ENCODE measurements at regions not wholly inside any gene's neighbourhood (a gene's known extent, or its start where the extent isn't known, plus 50 kb on each side); places are given as distances from the start of the nearest gene placed in this dataset.
A peak's percentile ranks its signal among the peaks of the same experiment; 100 is the strongest.

- no peak for DNase-seq
These were observed 368.4 kb upstream of the ITGA1 start for GRCh38 chr5:52419357-52419756.

GRCh38 chr5:52427615-52428014 lies 360.1 kb upstream of the ITGA1 start:
- no peak for DNase-seq

GRCh38 chr5:52428977-52429489 lies 358.7 kb upstream of the ITGA1 start:
- no peak for DNase-seq

- no peak for DNase-seq
These were observed 345.9 kb upstream of the ITGA1 start for GRCh38 chr5:52441768-52442167.

GRCh38 chr5:52443187-52443586 lies 344.5 kb upstream of the ITGA1 start:
- no peak for DNase-seq

GRCh38 chr5:52448111-52448510 lies 339.6 kb upstream of the ITGA1 start:
- DNase-seq, result no peak

- no peak for DNase-seq
These were observed 338.2 kb upstream of the ITGA1 start for GRCh38 chr5:52449516-52449915.

- DNase-seq, result no peak
These were observed 335.6 kb upstream of the ITGA1 start for GRCh38 chr5:52452098-52452497.

- DNase-seq, result no peak
These were observed 334.5 kb upstream of the ITGA1 start for GRCh38 chr5:52453176-52453575.

- no peak for DNase-seq
These were observed 331.8 kb upstream of the ITGA1 start for GRCh38 chr5:52455920-52456319.

GRCh38 chr5:52457810-52458209 lies 329.9 kb upstream of the ITGA1 start:
- no peak for DNase-seq

GRCh38 chr5:52466113-52466512 lies 321.6 kb upstream of the ITGA1 start:
- no peak for DNase-seq

- no peak for DNase-seq
These were observed 320.8 kb upstream of the ITGA1 start for GRCh38 chr5:52466749-52467520.

GRCh38 chr5:52468976-52469375 lies 318.7 kb upstream of the ITGA1 start:
- no peak for DNase-seq

GRCh38 chr5:52469420-52469819 lies 318.3 kb upstream of the ITGA1 start:
- DNase-seq, result no peak

GRCh38 chr5:52469835-52470234 lies 317.9 kb upstream of the ITGA1 start:
- DNase-seq, result no peak

GRCh38 chr5:52476346-52476745 lies 311.4 kb upstream of the ITGA1 start:
- no peak for DNase-seq

- DNase-seq, result no peak
These were observed 306.5 kb upstream of the ITGA1 start for GRCh38 chr5:52481201-52481600.

- DNase-seq, result no peak
These were observed 305.9 kb upstream of the ITGA1 start for GRCh38 chr5:52481851-52482250.

- peak; percentile 97 for DNase-seq
These were observed 296.5 kb upstream of the ITGA1 start for GRCh38 chr5:52491071-52491787.

GRCh38 chr5:52491818-52492217 lies 295.9 kb upstream of the ITGA1 start:
- peak; percentile 95 for DNase-seq

- DNase-seq, result no peak
These were observed 290.5 kb upstream of the ITGA1 start for GRCh38 chr5:52497133-52497693.

GRCh38 chr5:52498607-52499006 lies 289.1 kb upstream of the ITGA1 start:
- no peak for DNase-seq

GRCh38 chr5:52502460-52502999 lies 285.2 kb upstream of the ITGA1 start:
- peak; percentile 63 for DNase-seq
